HL-60 (cell line): ENCODE measurements at regions not wholly inside any gene's neighbourhood (a gene's known extent, or its start where the extent isn't known, plus 50 kb on each side); places are given as distances from the start of the nearest gene placed in this dataset.
A peak's percentile ranks its signal among the peaks of the same experiment; 100 is the strongest.

Source experiments
- DNase-seq, 2 experiments: peaks; one replicate each; pipeline ENCODE4 v3.0.0-alpha.2; 2010 to 2020; ENCODE audit warnings: low read depth in 1 of 2, low spot score in 1 of 2
- H3K27ac ChIP-seq: fragments of 250-450 bp; sonication (Bioruptor Pico); replicated peaks from 2 replicates; pipeline ENCODE4 v1.5.1; 2020; ENCODE audit warnings: mild to moderate bottlenecking, moderate library complexity
- H3K27me3 ChIP-seq: fragments of 250-450 bp; sonication (Bioruptor Pico); 2 replicates; pipeline ENCODE4 v1.5.1; 2021; ENCODE audit warnings: mild to moderate bottlenecking, moderate library complexity; ENCODE audit not compliant: insufficient read depth, poor library complexity, severe bottlenecking
- H3K4me3 ChIP-seq: replicated peaks from 2 replicates; pipeline ENCODE4 v1.5.1; 2011; ENCODE audit warnings: mild to moderate bottlenecking, control low read depth, low read length; ENCODE audit not compliant: insufficient read depth
- CTCF ChIP-seq: IDR thresholded peaks from one replicate; pipeline ENCODE4 v1.5.1; 2011; ENCODE audit warnings: low read length, control low read depth, inconsistent platforms; ENCODE audit not compliant: insufficient read depth
- GABPA ChIP-seq: IDR thresholded peaks from 2 replicates; pipeline ENCODE4 v1.6.1; 2012; ENCODE audit warnings: low read depth
- POLR2AphosphoS5 ChIP-seq: IDR thresholded peaks from 2 replicates; pipeline ENCODE4 v1.6.1; 2012; ENCODE audit warnings: low read depth
- SPI1 ChIP-seq: IDR thresholded peaks from 2 replicates; pipeline ENCODE4 v1.6.1; 2012; ENCODE audit warnings: low read depth, mild to moderate bottlenecking, borderline replicate concordance
- TF ChIP-seq, protein P1 (sequence below): IDR thresholded peaks from 2 replicates; pipeline ENCODE4 v1.6.1; 2012; ENCODE audit warnings: low read depth; ENCODE audit not compliant: insufficient replicate concordance

GRCh38 chr13:70483599-70484276 is 375.5 kb upstream of the KLHL1 start:
- H3K27me3 ChIP-seq: no peaks in the 10 kb centered on the region
- no peak overlapping the region for H3K27ac ChIP-seq
- no peak for DNase-seq
- no peak overlapping the region for H3K4me3 ChIP-seq
- TF ChIP-seq SPI1 (no peak), CTCF (no peak), GABPA (no peak), POLR2AphosphoS5 (no peak)
- TF ChIP-seq, protein P1, sequence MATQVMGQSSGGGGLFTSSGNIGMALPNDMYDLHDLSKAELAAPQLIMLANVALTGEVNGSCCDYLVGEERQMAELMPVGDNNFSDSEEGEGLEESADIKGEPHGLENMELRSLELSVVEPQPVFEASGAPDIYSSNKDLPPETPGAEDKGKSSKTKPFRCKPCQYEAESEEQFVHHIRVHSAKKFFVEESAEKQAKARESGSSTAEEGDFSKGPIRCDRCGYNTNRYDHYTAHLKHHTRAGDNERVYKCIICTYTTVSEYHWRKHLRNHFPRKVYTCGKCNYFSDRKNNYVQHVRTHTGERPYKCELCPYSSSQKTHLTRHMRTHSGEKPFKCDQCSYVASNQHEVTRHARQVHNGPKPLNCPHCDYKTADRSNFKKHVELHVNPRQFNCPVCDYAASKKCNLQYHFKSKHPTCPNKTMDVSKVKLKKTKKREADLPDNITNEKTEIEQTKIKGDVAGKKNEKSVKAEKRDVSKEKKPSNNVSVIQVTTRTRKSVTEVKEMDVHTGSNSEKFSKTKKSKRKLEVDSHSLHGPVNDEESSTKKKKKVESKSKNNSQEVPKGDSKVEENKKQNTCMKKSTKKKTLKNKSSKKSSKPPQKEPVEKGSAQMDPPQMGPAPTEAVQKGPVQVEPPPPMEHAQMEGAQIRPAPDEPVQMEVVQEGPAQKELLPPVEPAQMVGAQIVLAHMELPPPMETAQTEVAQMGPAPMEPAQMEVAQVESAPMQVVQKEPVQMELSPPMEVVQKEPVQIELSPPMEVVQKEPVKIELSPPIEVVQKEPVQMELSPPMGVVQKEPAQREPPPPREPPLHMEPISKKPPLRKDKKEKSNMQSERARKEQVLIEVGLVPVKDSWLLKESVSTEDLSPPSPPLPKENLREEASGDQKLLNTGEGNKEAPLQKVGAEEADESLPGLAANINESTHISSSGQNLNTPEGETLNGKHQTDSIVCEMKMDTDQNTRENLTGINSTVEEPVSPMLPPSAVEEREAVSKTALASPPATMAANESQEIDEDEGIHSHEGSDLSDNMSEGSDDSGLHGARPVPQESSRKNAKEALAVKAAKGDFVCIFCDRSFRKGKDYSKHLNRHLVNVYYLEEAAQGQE: no peak

- Histone ChIP-seq H3K27me3 (no peaks in the 10 kb centered on the region), H3K4me3 (no peak overlapping the region), H3K27ac (peak overlapping the region; percentile 56)
- DNase-seq: peak; percentile 66 to 77
- TF ChIP-seq SPI1: peak; percentile 78
- TF ChIP-seq POLR2AphosphoS5: no peak
- TF ChIP-seq GABPA: no peak
- TF ChIP-seq CTCF: no peak
These were observed 365.7 kb upstream of the KLHL1 start for GRCh38 chr13:70473907-70474306.

DNA sequence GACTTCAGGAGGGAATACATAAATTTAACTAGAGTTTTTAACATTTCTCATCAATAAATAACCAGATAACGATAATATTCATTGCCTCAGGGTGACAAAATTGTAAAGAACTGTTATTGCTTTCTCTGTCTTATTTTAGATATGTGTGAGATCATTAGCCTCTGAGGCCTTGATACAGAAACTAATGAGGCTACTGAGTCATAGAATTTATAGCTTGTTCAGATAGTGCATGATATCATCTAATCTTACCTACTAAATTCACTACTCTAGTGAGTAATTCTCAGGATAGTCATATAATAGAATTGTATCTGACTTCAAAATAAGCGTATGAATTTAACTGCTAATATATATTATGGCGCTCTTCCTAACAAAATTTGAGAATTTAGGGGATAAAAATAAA is 360.8 kb upstream of the KLHL1 start:
- no peak overlapping the region for H3K4me3 ChIP-seq
- DNase-seq: no peak
- TF ChIP-seq, protein P1: no peak
- TF ChIP-seq GABPA: no peak
- TF ChIP-seq SPI1: no peak
- no peak for TF ChIP-seq POLR2AphosphoS5
- no peak for TF ChIP-seq CTCF
- no peaks in the 10 kb centered on the region for H3K27me3 ChIP-seq
- H3K27ac ChIP-seq: no peak overlapping the region

GRCh38 chr13:70457474-70457873 is 349.2 kb upstream of the KLHL1 start:
- Histone ChIP-seq H3K4me3 (no peak overlapping the region), H3K27me3 (no peaks in the 10 kb centered on the region), H3K27ac (no peak overlapping the region)
- no peak for TF ChIP-seq SPI1
- no peak for TF ChIP-seq POLR2AphosphoS5
- TF ChIP-seq CTCF: no peak
- TF ChIP-seq, protein P1: no peak
- TF ChIP-seq GABPA: no peak
- no peak for DNase-seq
